GM21515 (cell line): ENCODE measurements at regions not wholly inside any gene's neighbourhood (a gene's known extent, or its start where the extent isn't known, plus 50 kb on each side); places are given as distances from the start of the nearest gene placed in this dataset.

Source experiments
- ATAC-seq: cut with Tn5 transposase; IDR thresholded peaks from one replicate; pipeline ENCODE4 v1.9.1; 2021; ENCODE audit not compliant: unreplicated experiment

GRCh38 chr7:25893436-25893835 is 258.6 kb upstream of the NFE2L3 start:
- no peak for ATAC-seq

GRCh38 chr7:25894002-25894901 is 257.7 kb upstream of the NFE2L3 start:
- peak; percentile 69 for ATAC-seq

- peak; percentile 52 for ATAC-seq
Measured at GRCh38 chr7:25894902-25895791, 256.9 kb upstream of the NFE2L3 start.

GRCh38 chr7:25895792-25896171 is 256.2 kb upstream of the NFE2L3 start:
- no peak for ATAC-seq

- no peak for ATAC-seq
Measured at GRCh38 chr7:25897261-25897782, 254.7 kb upstream of the NFE2L3 start.

GRCh38 chr7:25900245-25900644 is 251.8 kb upstream of the NFE2L3 start:
- ATAC-seq: no peak

GRCh38 chr7:25900877-25901276 is 251.1 kb upstream of the NFE2L3 start:
- no peak for ATAC-seq

GRCh38 chr7:25901658-25902057 is 250.3 kb upstream of the NFE2L3 start:
- ATAC-seq: no peak

GRCh38 chr7:25906003-25906402 is 246.0 kb upstream of the NFE2L3 start:
- ATAC-seq: no peak

GRCh38 chr7:25906760-25907159 is 245.2 kb upstream of the NFE2L3 start:
- no peak for ATAC-seq

GRCh38 chr7:25907214-25907613 is 244.8 kb upstream of the NFE2L3 start:
- no peak for ATAC-seq

- ATAC-seq: no peak
Measured at GRCh38 chr7:25907731-25908130, 244.3 kb upstream of the NFE2L3 start.

- no peak for ATAC-seq
Measured at GRCh38 chr7:25908154-25908949, 243.6 kb upstream of the NFE2L3 start.

GRCh38 chr7:25911738-25912607 is 240.0 kb upstream of the NFE2L3 start:
- ATAC-seq: no peak

- no peak for ATAC-seq
Measured at GRCh38 chr7:25913598-25914224, 238.3 kb upstream of the NFE2L3 start.

- no peak for ATAC-seq
Measured at GRCh38 chr7:25918731-25919130, 233.3 kb upstream of the NFE2L3 start.

- no peak for ATAC-seq
Measured at GRCh38 chr7:25922296-25922695, 229.7 kb upstream of the NFE2L3 start.

GRCh38 chr7:25923741-25924460 is 228.1 kb upstream of the NFE2L3 start:
- ATAC-seq: no peak

GRCh38 chr7:25926009-25926408 is 226.0 kb upstream of the NFE2L3 start:
- no peak for ATAC-seq
